GM12878 (cell line): ENCODE measurements at regions not wholly inside any gene's neighbourhood (a gene's known extent, or its start where the extent isn't known, plus 50 kb on each side); places are given as distances from the start of the nearest gene placed in this dataset.

Source experiments
- ATAC-seq: fragments of 200-7000 bp; cut with Tn5 transposase; 3 replicates; pipeline ENCODE4 v1.9.1; 2020; ENCODE audit warnings: mild to moderate bottlenecking, moderate library complexity
- BruUV-seq: library from RNA; stranded (reverse); fragments of 400-500 nt; replicated peaks from 2 replicates; lab custom pipeline; 2021; lab: Mats Ljungman, UMichigan
- CTCF ChIA-PET: fragments of 300-600 bp; sonication (Branson Sonifier 250); formaldehyde crosslinking; extraction: SDS; loops from one replicate; lab custom pipeline; 2021; ENCODE audit warnings: inconsistent platforms; lab: Yijun Ruan, JAX
- POLR2A ChIA-PET: fragments of 350-600 bp; formaldehyde crosslinking; extraction: SDS; loops from one replicate; lab custom pipeline; 2021; ENCODE audit warnings: inconsistent platforms; lab: Charles Lee
- RAD21 ChIA-PET: fragments of 300-600 bp; sonication (Branson Sonifier 250); formaldehyde crosslinking; loops from one replicate; lab custom pipeline; 2023; ENCODE audit warnings: antibody characterized with exemption; ENCODE audit not compliant: unreplicated experiment; lab: Charles Lee
- SMC1A ChIA-PET: fragments of 300-600 bp; sonication (Branson Sonifier 250); formaldehyde crosslinking; loops from one replicate; lab custom pipeline; 2023; ENCODE audit not compliant: unreplicated experiment, uncharacterized antibody; lab: Charles Lee
- DNase-seq: peaks from one replicate; pipeline ENCODE4 v3.0.0-alpha.2; 2011; ENCODE audit warnings: low read depth, low spot score
- FAIRE-seq: peaks from 3 replicates; lab custom pipeline; 2011; peaks lifted over from hg19 to GRCh38; lab: Jason Lieb, UNC
- H2AFZ ChIP-seq: 2 replicates; pipeline ENCODE4 v1.6.0; 2011; ENCODE audit warnings: low read depth, low read length, control low read depth; ENCODE audit not compliant: control insufficient read depth
- H3K27ac ChIP-seq: 2 replicates; pipeline ENCODE4 v1.5.1; 2011; ENCODE audit warnings: control low read depth; ENCODE audit not compliant: control insufficient read depth, insufficient read depth
- H3K27me3 ChIP-seq, 2 experiments: replicated peaks in 1 of 2; 2 replicates each; pipeline versions ENCODE4 v1.6.0 to v1.6.1; 2011; ENCODE audit warnings: low read length in 1 of 2; ENCODE audit not compliant: control insufficient read depth in 2 of 2, insufficient read depth in 2 of 2
- H3K36me3 ChIP-seq, 2 experiments: 2 replicates each; pipeline ENCODE4 v1.5.1; 2011; ENCODE audit warnings: low read length in 1 of 2; ENCODE audit not compliant: control insufficient read depth in 2 of 2, insufficient read depth in 2 of 2
- H3K4me1 ChIP-seq: 2 replicates; pipeline ENCODE4 v1.6.1; 2011; ENCODE audit warnings: mild to moderate bottlenecking, low read length, moderate library complexity, mixed read lengths; ENCODE audit not compliant: control insufficient read depth, insufficient read depth
- H3K4me2 ChIP-seq: 2 replicates; pipeline ENCODE4 v1.6.0; 2011; ENCODE audit warnings: control low read depth; ENCODE audit not compliant: control insufficient read depth, insufficient read depth
- H3K4me3 ChIP-seq: fragments of 200-600 bp; sonication (generic); 2 replicates; pipeline ENCODE4 v1.5.1; 2016
- H3K79me2 ChIP-seq: 2 replicates; pipeline ENCODE4 v1.6.0; 2011; ENCODE audit warnings: low read length; ENCODE audit not compliant: control insufficient read depth, insufficient read depth
- H3K9ac ChIP-seq: 2 replicates; pipeline ENCODE4 v1.8.0; 2011; ENCODE audit warnings: low read length, control low read depth, mixed read lengths; ENCODE audit not compliant: control insufficient read depth, insufficient read depth
- H3K9me3 ChIP-seq: replicated peaks from 3 replicates; pipeline ENCODE4 v1.5.1; 2011; ENCODE audit warnings: mild to moderate bottlenecking, low read length; ENCODE audit not compliant: control insufficient read depth, insufficient read depth
- H4K20me1 ChIP-seq: 2 replicates; pipeline ENCODE4 v1.6.0; 2011; ENCODE audit not compliant: control insufficient read depth, insufficient read depth
- JUND ChIP-seq: IDR thresholded peaks from 2 replicates; pipeline ENCODE4 v1.6.1; 2012; ENCODE audit warnings: low read depth, mild to moderate bottlenecking, low read length, improper control_type of control experiment, moderate library complexity
- MYC ChIP-seq: IDR thresholded peaks from 2 replicates; pipeline ENCODE4 v1.6.1; 2011; ENCODE audit warnings: mild to moderate bottlenecking, low read length, moderate library complexity, inconsistent platforms; ENCODE audit not compliant: insufficient read depth, insufficient replicate concordance, insufficient read length, severe bottlenecking
- WGBS: methylation state at CpG from one replicate; pipeline ENCODE4 v1.1.6; 2016; ENCODE audit warnings: low lambda C conversion rate; ENCODE audit not compliant: insufficient replicate concordance, insufficient coverage; ENCODE audit errors: missing lambda C conversion rate; 5-methylcytosine and 5-hydroxymethylcytosine counted together
- in situ Hi-C: fragments of 300-500 bp; cut with MboI; formaldehyde crosslinking; loops from 9 replicates; pipeline ENCODE4 v1.14.3; 2018; ENCODE audit warnings: mixed read lengths
- intact Hi-C: fragments of 100-400 bp; cut with micrococcal nuclease; formaldehyde crosslinking; loops from one replicate; pipeline ENCODE4 v1.14.2; 2022; ENCODE audit not compliant: unreplicated experiment
- TF ChIP-seq, protein P1 (sequence below): fragments of 450-650 bp; IDR thresholded peaks from 2 replicates; pipeline ENCODE4 v1.6.1; 2017; ENCODE audit warnings: mild to moderate bottlenecking, moderate library complexity
- TF ChIP-seq, protein P2 (sequence below): fragments of 450-650 bp; conservative IDR thresholded peaks from 2 replicates; pipeline ENCODE4 v1.6.1; 2017; ENCODE audit warnings: mild to moderate bottlenecking, moderate library complexity
- TF ChIP-seq, protein P3 (sequence below): fragments of 150-350 bp; IDR thresholded peaks from 2 replicates; pipeline ENCODE4 v1.6.1; 2016; ENCODE audit warnings: low read depth, low read length
- TF ChIP-seq, protein P4 (sequence below): fragments of 450-650 bp; IDR thresholded peaks from 2 replicates; pipeline ENCODE4 v1.6.1; 2017; ENCODE audit warnings: mild to moderate bottlenecking

DNA sequence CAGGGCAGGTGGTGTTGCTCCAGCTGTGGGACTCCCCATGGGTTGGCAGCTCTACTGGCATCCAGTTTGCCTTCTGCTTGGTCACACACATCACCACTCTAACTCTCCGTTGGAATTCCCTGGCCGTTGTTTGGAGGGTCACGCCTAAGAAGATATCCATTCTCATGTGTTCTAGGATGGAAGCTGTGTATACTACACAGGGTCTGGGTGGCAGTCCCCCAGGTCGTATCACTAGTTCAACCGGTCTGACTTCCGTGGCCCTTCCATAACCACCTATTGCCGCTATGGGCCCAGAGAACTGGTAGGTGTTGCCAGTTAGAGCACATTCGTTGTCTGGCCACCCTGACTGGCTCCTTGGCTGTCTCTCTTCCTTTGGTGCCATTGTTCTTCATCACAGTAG, 456.3 kb downstream of the TMEM121 start:
- Histone ChIP-seq H2AFZ (no peak overlapping the region), H3K9me3 (no peaks in the 10 kb centered on the region), H3K36me3 (no peaks in the 10 kb centered on the region), H3K27me3 (no peaks in the 10 kb centered on the region), H3K4me3 (no peak overlapping the region), H3K4me1 (no peaks in the 10 kb centered on the region)
- in situ Hi-C loops (no loop called here), intact Hi-C loops (no loop called here)
- no peak for ATAC-seq
- RAD21 ChIA-PET = no interaction called here
- SMC1A ChIA-PET = no interaction called here
- no TSS peak for BruUV-seq
- CTCF ChIA-PET = no interaction called here
- TF ChIP-seq, protein P1, sequence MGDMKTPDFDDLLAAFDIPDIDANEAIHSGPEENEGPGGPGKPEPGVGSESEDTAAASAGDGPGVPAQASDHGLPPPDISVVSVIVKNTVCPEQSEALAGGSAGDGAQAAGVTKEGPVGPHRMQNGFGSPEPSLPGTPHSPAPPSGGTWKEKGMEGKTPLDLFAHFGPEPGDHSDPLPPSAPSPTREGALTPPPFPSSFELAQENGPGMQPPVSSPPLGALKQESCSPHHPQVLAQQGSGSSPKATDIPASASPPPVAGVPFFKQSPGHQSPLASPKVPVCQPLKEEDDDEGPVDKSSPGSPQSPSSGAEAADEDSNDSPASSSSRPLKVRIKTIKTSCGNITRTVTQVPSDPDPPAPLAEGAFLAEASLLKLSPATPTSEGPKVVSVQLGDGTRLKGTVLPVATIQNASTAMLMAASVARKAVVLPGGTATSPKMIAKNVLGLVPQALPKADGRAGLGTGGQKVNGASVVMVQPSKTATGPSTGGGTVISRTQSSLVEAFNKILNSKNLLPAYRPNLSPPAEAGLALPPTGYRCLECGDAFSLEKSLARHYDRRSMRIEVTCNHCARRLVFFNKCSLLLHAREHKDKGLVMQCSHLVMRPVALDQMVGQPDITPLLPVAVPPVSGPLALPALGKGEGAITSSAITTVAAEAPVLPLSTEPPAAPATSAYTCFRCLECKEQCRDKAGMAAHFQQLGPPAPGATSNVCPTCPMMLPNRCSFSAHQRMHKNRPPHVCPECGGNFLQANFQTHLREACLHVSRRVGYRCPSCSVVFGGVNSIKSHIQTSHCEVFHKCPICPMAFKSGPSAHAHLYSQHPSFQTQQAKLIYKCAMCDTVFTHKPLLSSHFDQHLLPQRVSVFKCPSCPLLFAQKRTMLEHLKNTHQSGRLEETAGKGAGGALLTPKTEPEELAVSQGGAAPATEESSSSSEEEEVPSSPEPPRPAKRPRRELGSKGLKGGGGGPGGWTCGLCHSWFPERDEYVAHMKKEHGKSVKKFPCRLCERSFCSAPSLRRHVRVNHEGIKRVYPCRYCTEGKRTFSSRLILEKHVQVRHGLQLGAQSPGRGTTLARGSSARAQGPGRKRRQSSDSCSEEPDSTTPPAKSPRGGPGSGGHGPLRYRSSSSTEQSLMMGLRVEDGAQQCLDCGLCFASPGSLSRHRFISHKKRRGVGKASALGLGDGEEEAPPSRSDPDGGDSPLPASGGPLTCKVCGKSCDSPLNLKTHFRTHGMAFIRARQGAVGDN = no peak
- TF ChIP-seq, protein P2, sequence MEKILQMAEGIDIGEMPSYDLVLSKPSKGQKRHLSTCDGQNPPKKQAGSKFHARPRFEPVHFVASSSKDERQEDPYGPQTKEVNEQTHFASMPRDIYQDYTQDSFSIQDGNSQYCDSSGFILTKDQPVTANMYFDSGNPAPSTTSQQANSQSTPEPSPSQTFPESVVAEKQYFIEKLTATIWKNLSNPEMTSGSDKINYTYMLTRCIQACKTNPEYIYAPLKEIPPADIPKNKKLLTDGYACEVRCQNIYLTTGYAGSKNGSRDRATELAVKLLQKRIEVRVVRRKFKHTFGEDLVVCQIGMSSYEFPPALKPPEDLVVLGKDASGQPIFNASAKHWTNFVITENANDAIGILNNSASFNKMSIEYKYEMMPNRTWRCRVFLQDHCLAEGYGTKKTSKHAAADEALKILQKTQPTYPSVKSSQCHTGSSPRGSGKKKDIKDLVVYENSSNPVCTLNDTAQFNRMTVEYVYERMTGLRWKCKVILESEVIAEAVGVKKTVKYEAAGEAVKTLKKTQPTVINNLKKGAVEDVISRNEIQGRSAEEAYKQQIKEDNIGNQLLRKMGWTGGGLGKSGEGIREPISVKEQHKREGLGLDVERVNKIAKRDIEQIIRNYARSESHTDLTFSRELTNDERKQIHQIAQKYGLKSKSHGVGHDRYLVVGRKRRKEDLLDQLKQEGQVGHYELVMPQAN = no peak
- no peak for TF ChIP-seq MYC
- TF ChIP-seq, protein P3, sequence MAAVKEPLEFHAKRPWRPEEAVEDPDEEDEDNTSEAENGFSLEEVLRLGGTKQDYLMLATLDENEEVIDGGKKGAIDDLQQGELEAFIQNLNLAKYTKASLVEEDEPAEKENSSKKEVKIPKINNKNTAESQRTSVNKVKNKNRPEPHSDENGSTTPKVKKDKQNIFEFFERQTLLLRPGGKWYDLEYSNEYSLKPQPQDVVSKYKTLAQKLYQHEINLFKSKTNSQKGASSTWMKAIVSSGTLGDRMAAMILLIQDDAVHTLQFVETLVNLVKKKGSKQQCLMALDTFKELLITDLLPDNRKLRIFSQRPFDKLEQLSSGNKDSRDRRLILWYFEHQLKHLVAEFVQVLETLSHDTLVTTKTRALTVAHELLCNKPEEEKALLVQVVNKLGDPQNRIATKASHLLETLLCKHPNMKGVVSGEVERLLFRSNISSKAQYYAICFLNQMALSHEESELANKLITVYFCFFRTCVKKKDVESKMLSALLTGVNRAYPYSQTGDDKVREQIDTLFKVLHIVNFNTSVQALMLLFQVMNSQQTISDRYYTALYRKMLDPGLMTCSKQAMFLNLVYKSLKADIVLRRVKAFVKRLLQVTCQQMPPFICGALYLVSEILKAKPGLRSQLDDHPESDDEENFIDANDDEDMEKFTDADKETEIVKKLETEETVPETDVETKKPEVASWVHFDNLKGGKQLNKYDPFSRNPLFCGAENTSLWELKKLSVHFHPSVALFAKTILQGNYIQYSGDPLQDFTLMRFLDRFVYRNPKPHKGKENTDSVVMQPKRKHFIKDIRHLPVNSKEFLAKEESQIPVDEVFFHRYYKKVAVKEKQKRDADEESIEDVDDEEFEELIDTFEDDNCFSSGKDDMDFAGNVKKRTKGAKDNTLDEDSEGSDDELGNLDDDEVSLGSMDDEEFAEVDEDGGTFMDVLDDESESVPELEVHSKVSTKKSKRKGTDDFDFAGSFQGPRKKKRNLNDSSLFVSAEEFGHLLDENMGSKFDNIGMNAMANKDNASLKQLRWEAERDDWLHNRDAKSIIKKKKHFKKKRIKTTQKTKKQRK = no peak
- TF ChIP-seq, protein P4, sequence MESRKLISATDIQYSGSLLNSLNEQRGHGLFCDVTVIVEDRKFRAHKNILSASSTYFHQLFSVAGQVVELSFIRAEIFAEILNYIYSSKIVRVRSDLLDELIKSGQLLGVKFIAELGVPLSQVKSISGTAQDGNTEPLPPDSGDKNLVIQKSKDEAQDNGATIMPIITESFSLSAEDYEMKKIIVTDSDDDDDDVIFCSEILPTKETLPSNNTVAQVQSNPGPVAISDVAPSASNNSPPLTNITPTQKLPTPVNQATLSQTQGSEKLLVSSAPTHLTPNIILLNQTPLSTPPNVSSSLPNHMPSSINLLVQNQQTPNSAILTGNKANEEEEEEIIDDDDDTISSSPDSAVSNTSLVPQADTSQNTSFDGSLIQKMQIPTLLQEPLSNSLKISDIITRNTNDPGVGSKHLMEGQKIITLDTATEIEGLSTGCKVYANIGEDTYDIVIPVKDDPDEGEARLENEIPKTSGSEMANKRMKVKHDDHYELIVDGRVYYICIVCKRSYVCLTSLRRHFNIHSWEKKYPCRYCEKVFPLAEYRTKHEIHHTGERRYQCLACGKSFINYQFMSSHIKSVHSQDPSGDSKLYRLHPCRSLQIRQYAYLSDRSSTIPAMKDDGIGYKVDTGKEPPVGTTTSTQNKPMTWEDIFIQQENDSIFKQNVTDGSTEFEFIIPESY = no peak
- no peak for TF ChIP-seq JUND
- TF ChIP-seq, all 136 proteins: peak for 0
- Histone ChIP-seq H3K9ac (no peak overlapping the region), H3K4me2 (no peak overlapping the region), H3K79me2 (no peaks in the 10 kb centered on the region), H3K27ac (no peak overlapping the region), H4K20me1 (no peaks in the 10 kb centered on the region)
- POLR2A ChIA-PET = no interaction called here
- FAIRE-seq (no peak), DNase-seq (no peak)
- WGBS = no CpG with 5 or more reads among the region's 8 CpGs
